H1 (cell line): ENCODE measurements at regions not wholly inside any gene's neighbourhood (a gene's known extent, or its start where the extent isn't known, plus 50 kb on each side); places are given as distances from the start of the nearest gene placed in this dataset.

ENCODE experiments used
- CEBPB ChIP-seq: IDR thresholded peaks from 2 replicates; pipeline ENCODE4 v1.6.1; 2012; ENCODE audit warnings: low read depth, low read length
- EP300 ChIP-seq, 2 experiments: IDR thresholded peaks; 1 replicate in 1 of 2; 2 replicates in 1 of 2; pipeline ENCODE4 v1.6.1; 2011 to 2012; ENCODE audit warnings: low read depth in 2 of 2, low read length in 2 of 2, mild to moderate bottlenecking in 2 of 2, borderline replicate concordance in 1 of 2, inconsistent platforms in 1 of 2, moderate library complexity in 1 of 2
- SRF ChIP-seq: IDR thresholded peaks from 2 replicates; pipeline ENCODE4 v1.6.1; 2011; ENCODE audit warnings: mild to moderate bottlenecking, low read depth, low read length, moderate library complexity
- TF ChIP-seq, protein P1 (sequence below), 3 experiments: IDR thresholded peaks; 1 replicate in 2 of 3; 2 replicates in 1 of 3; pipeline versions ENCODE4 v1.5.1 to v1.6.1; 2011; ENCODE audit warnings: low read length in 3 of 3, mild to moderate bottlenecking in 3 of 3, inconsistent platforms in 2 of 3, low read depth in 1 of 3, moderate library complexity in 1 of 3; ENCODE audit not compliant: insufficient read depth in 1 of 3; ENCODE audit errors: control extremely low read depth in 1 of 3

DNA sequence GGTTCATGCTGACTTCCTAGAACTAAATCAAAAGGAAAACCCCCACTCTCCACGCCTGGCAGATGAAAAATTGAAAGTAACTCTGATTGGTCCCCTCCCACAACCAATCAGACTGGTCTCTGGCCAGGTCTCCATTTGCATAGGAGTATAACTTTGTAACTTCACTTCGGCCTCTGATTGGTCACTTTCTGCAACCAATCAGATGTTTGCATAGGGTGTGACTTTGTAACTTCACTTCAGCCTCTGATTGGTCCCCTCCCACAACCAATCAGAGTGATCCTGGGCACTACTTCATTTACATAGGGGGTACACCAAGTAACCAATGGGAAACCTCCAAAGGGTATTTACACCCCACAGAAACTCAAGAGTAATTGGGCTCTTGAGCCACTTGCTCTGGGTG is 306.6 kb upstream of the PFKP start:
- TF ChIP-seq, protein P1, sequence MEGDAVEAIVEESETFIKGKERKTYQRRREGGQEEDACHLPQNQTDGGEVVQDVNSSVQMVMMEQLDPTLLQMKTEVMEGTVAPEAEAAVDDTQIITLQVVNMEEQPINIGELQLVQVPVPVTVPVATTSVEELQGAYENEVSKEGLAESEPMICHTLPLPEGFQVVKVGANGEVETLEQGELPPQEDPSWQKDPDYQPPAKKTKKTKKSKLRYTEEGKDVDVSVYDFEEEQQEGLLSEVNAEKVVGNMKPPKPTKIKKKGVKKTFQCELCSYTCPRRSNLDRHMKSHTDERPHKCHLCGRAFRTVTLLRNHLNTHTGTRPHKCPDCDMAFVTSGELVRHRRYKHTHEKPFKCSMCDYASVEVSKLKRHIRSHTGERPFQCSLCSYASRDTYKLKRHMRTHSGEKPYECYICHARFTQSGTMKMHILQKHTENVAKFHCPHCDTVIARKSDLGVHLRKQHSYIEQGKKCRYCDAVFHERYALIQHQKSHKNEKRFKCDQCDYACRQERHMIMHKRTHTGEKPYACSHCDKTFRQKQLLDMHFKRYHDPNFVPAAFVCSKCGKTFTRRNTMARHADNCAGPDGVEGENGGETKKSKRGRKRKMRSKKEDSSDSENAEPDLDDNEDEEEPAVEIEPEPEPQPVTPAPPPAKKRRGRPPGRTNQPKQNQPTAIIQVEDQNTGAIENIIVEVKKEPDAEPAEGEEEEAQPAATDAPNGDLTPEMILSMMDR (IDR thresholded peaks at IDR 0.05; ENCODE audit: control extremely low read depth in 1 of 3, insufficient read depth in 1 of 3, low read depth in 1 of 3, low read length in 3 of 3) = no peak
- TF ChIP-seq EP300 (IDR thresholded peaks at IDR 0.05; ENCODE audit: borderline replicate concordance in 1 of 2, low read depth in 2 of 2, low read length in 2 of 2) (no peak), SRF (no peak), CEBPB (no peak)
